Kidney epithelial cell (primary cell): ENCODE measurements at regions not wholly inside any gene's neighbourhood (a gene's known extent, or its start where the extent isn't known, plus 50 kb on each side); places are given as distances from the start of the nearest gene placed in this dataset.

Source experiments
- DNase-seq: peaks from one replicate; pipeline ENCODE4 v3.0.0-alpha.2; 2010; ENCODE audit warnings: low read depth
- H3K27me3 ChIP-seq: 2 replicates; pipeline ENCODE4 v1.6.0; 2011; ENCODE audit warnings: low read length; ENCODE audit not compliant: control insufficient read depth, insufficient read depth
- H3K36me3 ChIP-seq: 2 replicates; pipeline ENCODE4 v1.5.1; 2011; ENCODE audit warnings: low read length; ENCODE audit not compliant: control insufficient read depth, insufficient read depth
- H3K4me3 ChIP-seq: 2 replicates; pipeline ENCODE4 v1.5.1; 2011; ENCODE audit warnings: low read depth, mild to moderate bottlenecking, control low read depth, low read length
- TF ChIP-seq, protein P1 (sequence below): IDR thresholded peaks from 2 replicates; pipeline ENCODE4 v1.5.1; 2011; ENCODE audit warnings: mild to moderate bottlenecking, moderate library complexity, low read length, control low read depth, inconsistent platforms; ENCODE audit not compliant: insufficient read depth, poor library complexity, severe bottlenecking

DNA sequence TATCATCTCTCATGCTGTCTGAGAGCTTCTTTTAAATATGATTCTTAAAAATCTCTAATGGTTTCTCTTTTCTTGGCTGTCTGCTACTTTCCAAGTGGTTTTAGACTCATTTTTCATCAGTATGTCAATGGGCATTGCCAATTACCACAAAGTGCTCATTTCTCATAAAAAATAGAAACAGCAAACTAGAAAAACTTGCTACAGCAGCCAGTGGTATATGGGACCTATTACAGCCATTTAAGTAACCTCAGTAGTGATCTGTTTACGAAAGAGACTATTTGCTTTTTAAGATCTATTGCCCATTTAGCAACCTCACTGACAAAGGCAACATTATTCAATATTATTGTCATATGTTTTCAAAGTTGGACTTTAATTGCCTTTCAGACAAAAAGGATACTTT is 207.1 kb upstream of the RHOBTB1 start:
- TF ChIP-seq, protein P1, sequence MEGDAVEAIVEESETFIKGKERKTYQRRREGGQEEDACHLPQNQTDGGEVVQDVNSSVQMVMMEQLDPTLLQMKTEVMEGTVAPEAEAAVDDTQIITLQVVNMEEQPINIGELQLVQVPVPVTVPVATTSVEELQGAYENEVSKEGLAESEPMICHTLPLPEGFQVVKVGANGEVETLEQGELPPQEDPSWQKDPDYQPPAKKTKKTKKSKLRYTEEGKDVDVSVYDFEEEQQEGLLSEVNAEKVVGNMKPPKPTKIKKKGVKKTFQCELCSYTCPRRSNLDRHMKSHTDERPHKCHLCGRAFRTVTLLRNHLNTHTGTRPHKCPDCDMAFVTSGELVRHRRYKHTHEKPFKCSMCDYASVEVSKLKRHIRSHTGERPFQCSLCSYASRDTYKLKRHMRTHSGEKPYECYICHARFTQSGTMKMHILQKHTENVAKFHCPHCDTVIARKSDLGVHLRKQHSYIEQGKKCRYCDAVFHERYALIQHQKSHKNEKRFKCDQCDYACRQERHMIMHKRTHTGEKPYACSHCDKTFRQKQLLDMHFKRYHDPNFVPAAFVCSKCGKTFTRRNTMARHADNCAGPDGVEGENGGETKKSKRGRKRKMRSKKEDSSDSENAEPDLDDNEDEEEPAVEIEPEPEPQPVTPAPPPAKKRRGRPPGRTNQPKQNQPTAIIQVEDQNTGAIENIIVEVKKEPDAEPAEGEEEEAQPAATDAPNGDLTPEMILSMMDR = no peak
- DNase-seq = no peak
- Histone ChIP-seq H3K36me3 (no peaks in the 10 kb centered on the region), H3K27me3 (no peaks in the 10 kb centered on the region), H3K4me3 (no peak overlapping the region)

DNA sequence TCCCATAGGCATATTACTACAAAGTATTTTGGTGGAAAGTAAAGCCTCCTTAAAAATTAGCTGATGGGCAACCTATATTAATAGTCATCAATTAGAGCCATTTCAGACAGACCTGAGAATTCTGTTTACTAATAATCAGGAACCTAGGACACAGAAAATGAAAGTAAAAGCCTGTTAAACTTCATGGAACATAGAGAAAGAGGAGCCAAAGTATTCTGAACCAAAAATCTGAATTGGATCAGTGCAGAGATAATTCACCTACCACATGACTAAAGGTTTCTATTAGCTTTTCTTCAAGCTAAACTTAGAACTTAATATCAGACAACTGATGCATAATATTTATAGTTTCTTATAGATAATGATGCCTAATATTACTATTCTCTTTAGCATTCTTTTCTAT is 204.5 kb upstream of the RHOBTB1 start:
- H3K27me3 ChIP-seq = no peaks in the 10 kb centered on the region
- DNase-seq = no peak
- H3K4me3 ChIP-seq = no peak overlapping the region
- H3K36me3 ChIP-seq = no peaks in the 10 kb centered on the region
- TF ChIP-seq, protein P1 = no peak

DNA sequence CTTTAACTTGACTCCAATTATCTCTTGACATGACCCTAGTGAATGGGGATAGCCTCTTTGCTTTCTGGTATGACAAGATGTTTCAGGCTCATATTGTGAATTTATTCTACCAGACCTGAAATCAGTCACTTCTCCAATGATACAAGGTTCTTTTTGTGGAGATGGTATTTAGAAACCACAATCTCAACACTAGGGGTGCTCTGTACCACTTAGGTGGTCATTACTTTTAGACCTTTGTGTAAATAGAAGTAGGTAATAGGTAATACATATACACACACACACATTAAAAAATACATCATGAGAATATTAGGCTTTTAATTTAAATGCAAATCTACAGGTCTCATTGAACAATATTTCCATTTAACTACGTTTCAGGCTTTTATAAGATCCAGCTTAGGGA is 199.0 kb upstream of the RHOBTB1 start:
- TF ChIP-seq, protein P1 = no peak
- H3K36me3 ChIP-seq = no peaks in the 10 kb centered on the region
- no peak for DNase-seq
- no peak overlapping the region for H3K4me3 ChIP-seq
- H3K27me3 ChIP-seq = no peaks in the 10 kb centered on the region

DNA sequence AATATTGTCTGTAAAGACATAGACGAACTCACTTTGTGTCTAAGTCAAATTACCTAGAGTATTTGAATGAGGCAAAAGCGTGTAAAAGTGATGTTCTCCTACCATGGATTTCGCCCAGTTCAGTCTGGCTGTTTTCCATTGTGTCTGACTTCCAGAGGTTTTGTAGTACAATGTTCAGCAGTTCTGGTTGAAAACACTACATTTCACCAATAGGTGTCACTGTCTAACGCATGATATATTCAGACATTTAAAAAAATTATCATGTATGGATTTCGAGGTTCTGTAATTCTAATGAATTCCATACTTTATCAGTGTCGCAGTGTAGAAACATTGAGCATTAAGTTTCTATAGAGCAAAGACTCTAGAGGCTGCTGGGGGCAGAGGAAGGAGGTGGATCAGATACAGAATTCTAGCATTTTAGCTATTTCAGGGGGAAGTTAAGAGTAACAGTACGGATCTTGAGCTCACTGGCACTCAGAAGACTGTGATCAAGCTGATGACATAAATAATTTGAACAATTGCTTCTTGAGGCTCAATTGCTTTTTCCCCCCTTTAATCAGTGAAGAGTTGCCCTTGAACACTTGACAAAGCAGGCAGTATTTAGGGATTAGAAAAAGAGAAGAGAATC is 196.9 kb upstream of the RHOBTB1 start:
- DNase-seq = no peak
- Histone ChIP-seq H3K36me3 (no peaks in the 10 kb centered on the region), H3K4me3 (no peak overlapping the region), H3K27me3 (no peaks in the 10 kb centered on the region)
- TF ChIP-seq, protein P1 = peak; percentile 48

DNA sequence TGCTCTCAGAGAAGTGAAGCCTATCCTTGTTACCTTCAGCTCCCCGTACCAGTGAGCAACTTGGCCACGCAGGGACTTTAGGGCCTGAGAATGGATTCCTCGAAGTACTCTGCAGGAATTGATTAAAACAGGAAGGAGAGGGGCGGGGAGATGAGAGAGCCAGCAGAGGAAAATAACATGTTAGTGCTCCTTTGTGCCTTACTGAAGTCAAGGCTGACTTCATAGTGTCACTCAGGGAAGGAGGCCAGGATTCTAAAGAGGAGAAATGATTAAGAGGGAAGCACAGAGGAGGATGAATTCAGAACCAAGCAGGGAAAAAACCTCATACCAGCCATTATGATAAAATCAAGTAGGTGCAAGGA is 195.6 kb upstream of the RHOBTB1 start:
- DNase-seq = no peak
- TF ChIP-seq, protein P1 = no peak
- H3K27me3 ChIP-seq = no peaks in the 10 kb centered on the region
- H3K4me3 ChIP-seq = no peak overlapping the region
- H3K36me3 ChIP-seq = no peaks in the 10 kb centered on the region

DNA sequence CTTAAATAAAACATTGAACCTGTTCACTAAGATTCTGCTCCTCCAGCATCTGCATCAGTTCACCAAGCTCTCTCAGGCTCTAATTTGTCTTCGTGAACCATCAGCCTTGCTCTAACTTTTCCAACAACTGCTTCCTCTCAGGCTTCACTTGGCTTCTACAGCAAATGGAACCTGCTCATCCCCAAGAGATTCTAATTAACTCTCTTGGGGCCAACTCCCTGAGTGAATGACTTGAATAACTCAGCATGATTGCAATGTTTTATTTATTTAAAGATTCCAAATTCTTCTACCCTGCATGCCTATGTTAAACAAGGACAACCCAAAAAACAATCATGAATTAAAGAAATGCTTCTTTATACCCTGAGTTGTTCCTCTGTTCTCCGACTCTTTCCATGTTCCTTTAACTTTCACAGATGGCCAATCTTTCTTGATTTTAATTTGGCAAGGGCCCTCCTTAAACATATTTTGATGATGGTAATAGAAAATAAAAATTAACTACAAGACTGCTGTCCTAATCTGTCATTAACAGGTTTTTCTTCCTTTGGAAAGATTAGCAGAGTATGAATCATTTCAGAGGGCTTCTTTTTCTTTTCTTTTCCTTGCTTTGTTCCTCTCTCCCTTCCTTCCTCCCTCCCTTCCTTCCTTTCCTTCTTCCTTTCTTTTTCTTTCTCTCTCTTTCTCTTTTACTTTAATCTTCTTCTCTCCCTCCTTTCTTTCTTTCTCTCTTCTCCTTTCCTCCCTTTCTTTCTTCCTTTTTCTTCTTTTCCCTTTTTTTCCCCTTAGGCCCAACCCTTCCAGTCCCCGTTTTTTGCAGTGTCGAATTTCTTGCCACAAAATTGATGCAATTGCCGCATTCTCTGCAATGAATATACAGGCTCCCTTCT is 195.0 kb upstream of the RHOBTB1 start:
- H3K27me3 ChIP-seq = no peaks in the 10 kb centered on the region
- no peak for DNase-seq
- TF ChIP-seq, protein P1 = no peak
- H3K4me3 ChIP-seq = no peak overlapping the region
- no peaks in the 10 kb centered on the region for H3K36me3 ChIP-seq
